Hepatic stellate cell (primary cell): ENCODE measurements at regions not wholly inside any gene's neighbourhood (a gene's known extent, or its start where the extent isn't known, plus 50 kb on each side); places are given as distances from the start of the nearest gene placed in this dataset.

Experiments
- DNase-seq: peaks from one replicate; pipeline ENCODE4 v3.0.0; 2011; ENCODE audit warnings: low spot score

- DNase-seq: no peak
Observed at GRCh38 chr6:14254505-14254904, 136.9 kb downstream of the CD83 start.

GRCh38 chr6:14255916-14256315 lies 138.3 kb downstream of the CD83 start:
- DNase-seq: no peak

GRCh38 chr6:14258117-14258516 lies 140.5 kb downstream of the CD83 start:
- DNase-seq: no peak

- no peak for DNase-seq
Observed at GRCh38 chr6:14258695-14259593, 141.4 kb downstream of the CD83 start.

GRCh38 chr6:14259594-14260152 lies 142.1 kb downstream of the CD83 start:
- no peak for DNase-seq

- no peak for DNase-seq
Observed at GRCh38 chr6:14260839-14261238, 143.3 kb downstream of the CD83 start.

GRCh38 chr6:14263881-14264424 lies 146.4 kb downstream of the CD83 start:
- no peak for DNase-seq

- no peak for DNase-seq
Observed at GRCh38 chr6:14265049-14266021, 147.8 kb downstream of the CD83 start.

- no peak for DNase-seq
Observed at GRCh38 chr6:14266266-14266665, 148.7 kb downstream of the CD83 start.

- DNase-seq: no peak
Observed at GRCh38 chr6:14267885-14268660, 150.5 kb downstream of the CD83 start.

- no peak for DNase-seq
Observed at GRCh38 chr6:14269436-14269835, 151.9 kb downstream of the CD83 start.

- DNase-seq: no peak
Observed at GRCh38 chr6:14270142-14270893, 152.7 kb downstream of the CD83 start.

GRCh38 chr6:14270925-14271788 lies 153.6 kb downstream of the CD83 start:
- DNase-seq: peak; percentile 75

- no peak for DNase-seq
Observed at GRCh38 chr6:14271789-14272736, 154.5 kb downstream of the CD83 start.

GRCh38 chr6:14272737-14273085 lies 155.1 kb downstream of the CD83 start:
- no peak for DNase-seq

GRCh38 chr6:14273191-14273590 lies 155.6 kb downstream of the CD83 start:
- no peak for DNase-seq

GRCh38 chr6:14274016-14274415 lies 156.4 kb downstream of the CD83 start:
- no peak for DNase-seq
